ENCODE measurements at regions not wholly inside any gene's neighbourhood (a gene's known extent, or its start where the extent isn't known, plus 50 kb on each side); places are given as distances from the start of the nearest gene placed in this dataset.

DNA sequence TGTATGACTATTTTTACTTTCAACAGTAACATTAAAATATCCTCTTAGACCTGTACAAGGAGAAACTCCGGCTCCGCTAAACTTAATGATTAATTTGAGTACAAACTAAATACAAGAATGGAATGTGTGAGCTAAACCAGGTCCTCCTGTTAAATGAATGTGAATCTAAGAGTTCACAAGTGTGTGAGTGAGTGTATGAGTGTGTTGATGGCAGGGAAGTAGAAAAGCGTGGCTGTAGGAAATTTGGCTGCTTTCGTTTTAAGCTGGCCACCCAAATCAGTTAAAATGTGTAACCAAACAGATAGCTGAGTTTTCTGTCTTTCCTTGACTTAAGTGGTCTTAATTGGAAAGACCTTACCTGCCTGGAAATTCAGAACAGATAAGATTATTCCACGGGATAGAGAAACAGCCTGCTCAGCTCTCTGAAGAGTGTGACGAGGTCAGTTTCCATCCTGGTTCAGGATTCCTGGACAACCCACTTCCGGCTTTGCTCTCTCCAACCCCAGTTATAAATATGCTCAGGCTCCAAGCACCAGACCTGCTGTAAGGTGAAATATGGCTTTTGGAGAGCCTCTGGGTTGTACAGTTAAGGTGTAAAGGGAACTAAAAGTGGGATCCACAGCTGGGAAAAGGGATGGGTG, 908.6 kb upstream of the EDIL3 start:
- Histone ChIP-seq H3K27ac (ENCODE audit: extremely low read depth, low read depth, low read length) (0 out of 3 replicates have a peak overlapping the region, but pooled peaks have one; percentile 5), H2AFZ (ENCODE audit: low read depth, low read length) (peak overlapping the region; percentile 57)
- CTCF ChIA-PET (ENCODE audit: low intra/inter-chr PET ratio), result no interaction called here

GRCh38 chr5:85304524-85304923, 919.8 kb upstream of the EDIL3 start:
- no peak overlapping the region for H3K4me3 ChIP-seq
- H3K36me3 ChIP-seq (ENCODE audit: control insufficient read depth, insufficient read depth, low read length), result no peaks in the 10 kb centered on the region
- H3K4me1 ChIP-seq (replicated peaks in 1 of 2; ENCODE audit: control insufficient read depth in 2 of 2, insufficient read depth in 2 of 2, low read length in 2 of 2), result no peaks in the 10 kb centered on the region
- in situ Hi-C loops (cut with MboI), result no loop called here
- FAIRE-seq (no peak), ATAC-seq (no peak), DNase-seq (ENCODE audit: extremely low read depth in 1 of 4, low spot score in 3 of 4) (no peak)
- no peaks in the 10 kb centered on the region for H3K9me3 ChIP-seq (replicated peaks; ENCODE audit: control insufficient read depth, insufficient read depth, low read depth, low read length)
- BruUV-seq (replicated peaks), result no TSS peak
- H3K9ac ChIP-seq (ENCODE audit: insufficient read depth in 1 of 2, low read depth in 2 of 2, low read length in 2 of 2), result no peak overlapping the region
- H3K79me2 ChIP-seq (ENCODE audit: control insufficient read depth, insufficient read depth, low read length), result no peaks in the 10 kb centered on the region
- H4K20me1 ChIP-seq (replicated peaks; ENCODE audit: control insufficient read depth, insufficient read depth, low read length), result no peaks in the 10 kb centered on the region
- TF ChIP-seq CEBPB (tag; IDR thresholded peaks at IDR 0.05) (peak; percentile 60), UBTF (IDR thresholded peaks at IDR 0.05; ENCODE audit: borderline replicate concordance in 1 of 2, low read depth in 2 of 2, low read length in 2 of 2) (no peak), KLF6 (CRISPR knock-in tag; IDR thresholded peaks at IDR 0.05; ENCODE audit: borderline replicate concordance) (no peak), CEBPG (CRISPR knock-in tag; IDR thresholded peaks at IDR 0.05) (no peak), CEBPG (tag; conservative IDR thresholded peaks at IDR 0.05 in 1 of 2, IDR thresholded peaks at IDR 0.05 in 1 of 2) (peak in 1 of 2 experiments; percentile 53; a peak in 2 of 4 replicates)
- H3K9me1 ChIP-seq (ENCODE audit: control insufficient read depth, insufficient read depth, low read length), result no peaks in the 10 kb centered on the region
- H2AFZ ChIP-seq (ENCODE audit: low read depth, low read length), result no peak overlapping the region
- H3K27me3 ChIP-seq (ENCODE audit: control insufficient read depth in 2 of 2, insufficient read depth in 2 of 2, low read length in 2 of 2), result no peaks in the 10 kb centered on the region
- intact Hi-C loops (cut with micrococcal nuclease), result no loop called here
- CTCF ChIA-PET (ENCODE audit: low intra/inter-chr PET ratio), result no interaction called here
- 0% methylated on average over 2 of the region's 2 CpGs for WGBS (ENCODE audit: insufficient coverage, low coverage, missing lambda C conversion rate)
- no peak overlapping the region for H3K27ac ChIP-seq (ENCODE audit: extremely low read depth, low read depth, low read length)
- H3K4me2 ChIP-seq (ENCODE audit: insufficient read depth, low read length), result no peak overlapping the region
- POLR2A ChIA-PET, result no interaction called here

More for the DNA sequence above, 908.6 kb upstream of the EDIL3 start:
- in situ Hi-C loops (cut with MboI), result no loop called here
- Histone ChIP-seq H3K4me1 (replicated peaks in 1 of 2; ENCODE audit: control insufficient read depth in 2 of 2, insufficient read depth in 2 of 2, low read length in 2 of 2) (no peaks in the 10 kb centered on the region), H3K36me3 (ENCODE audit: control insufficient read depth, insufficient read depth, low read length) (no peaks in the 10 kb centered on the region), H3K4me2 (ENCODE audit: insufficient read depth, low read length) (no peak overlapping the region; the same call in 1 of the 2 replicates), H4K20me1 (replicated peaks; ENCODE audit: control insufficient read depth, insufficient read depth, low read length) (no peaks in the 10 kb centered on the region), H3K9me1 (ENCODE audit: control insufficient read depth, insufficient read depth, low read length) (no peaks in the 10 kb centered on the region), H3K9me3 (replicated peaks; ENCODE audit: control insufficient read depth, insufficient read depth, low read depth, low read length) (no peaks in the 10 kb centered on the region), H3K79me2 (ENCODE audit: control insufficient read depth, insufficient read depth, low read length) (no peaks in the 10 kb centered on the region), H3K9ac (ENCODE audit: insufficient read depth in 1 of 2, low read depth in 2 of 2, low read length in 2 of 2) (no peak overlapping the region), H3K27me3 (ENCODE audit: control insufficient read depth in 2 of 2, insufficient read depth in 2 of 2, low read length in 2 of 2) (no peaks in the 10 kb centered on the region), H3K4me3 (no peak overlapping the region)
- TF ChIP-seq ELF1 (tag; IDR thresholded peaks at IDR 0.05), result peak; percentile 71
- no peak for TF ChIP-seq ZNF121 (CRISPR knock-in tag; conservative IDR thresholded peaks at IDR 0.05)
- no peak for DNase-seq (ENCODE audit: extremely low read depth in 1 of 4, low spot score in 3 of 4)
- no TSS peak for BruUV-seq (replicated peaks)
- no peak for ATAC-seq
- intact Hi-C loops (cut with micrococcal nuclease), result no loop called here
- no peak for FAIRE-seq
- WGBS (ENCODE audit: insufficient coverage, low coverage, missing lambda C conversion rate), result 7% methylated on average over 7 of the region's 7 CpGs
- POLR2A ChIA-PET, result no interaction called here
